A673 (cell line): ENCODE measurements at regions not wholly inside any gene's neighbourhood (a gene's known extent, or its start where the extent isn't known, plus 50 kb on each side); places are given as distances from the start of the nearest gene placed in this dataset.

Experiments used
- BruUV-seq: library from RNA; stranded (reverse); fragments of 400-500 nt; replicated peaks from 2 replicates; lab custom pipeline; 2021; lab: Mats Ljungman, UMichigan
- CTCF ChIA-PET: fragments of 300-600 bp; sonication (Branson Sonifier 250); formaldehyde crosslinking; loops from one replicate; lab custom pipeline; 2022; ENCODE audit warnings: antibody characterized with exemption; lab: Charles Lee
- POLR2A ChIA-PET: fragments of 300-600 bp; sonication (Branson Sonifier 250); formaldehyde crosslinking; loops from one replicate; lab custom pipeline; 2022; ENCODE audit warnings: antibody characterized with exemption; ENCODE audit not compliant: low non-redundant PET; lab: Charles Lee
- DNase-seq: peaks from one replicate; pipeline ENCODE4 v3.0.0-alpha.2; 2015; ENCODE audit warnings: low spot score
- H3K27ac ChIP-seq: fragments of 200-600 bp; sonication (generic); 2 replicates; pipeline ENCODE4 v1.5.1; 2016; ENCODE audit warnings: mixed run types, low read depth, mild to moderate bottlenecking, mixed read lengths, antibody characterized with exemption, low read length; ENCODE audit not compliant: poor library complexity, severe bottlenecking
- H3K27me3 ChIP-seq: fragments of 200-600 bp; sonication (generic); replicated peaks from 2 replicates; pipeline ENCODE4 v1.6.1; 2017; ENCODE audit warnings: mixed run types, low read depth, mild to moderate bottlenecking, mixed read lengths, antibody characterized with exemption, low read length; ENCODE audit not compliant: insufficient read depth, poor library complexity
- H3K36me3 ChIP-seq: fragments of 200-600 bp; sonication (generic); 2 replicates; pipeline ENCODE4 v1.6.1; 2016; ENCODE audit warnings: mixed run types, mild to moderate bottlenecking, mixed read lengths, antibody characterized with exemption, low read length; ENCODE audit not compliant: insufficient read depth, poor library complexity, severe bottlenecking
- H3K4me1 ChIP-seq: fragments of 200-600 bp; sonication (generic); 2 replicates; pipeline ENCODE4 v1.6.1; 2017; ENCODE audit warnings: mixed run types, mild to moderate bottlenecking, mixed read lengths, antibody characterized with exemption, low read length; ENCODE audit not compliant: insufficient read depth, poor library complexity, severe bottlenecking
- H3K4me3 ChIP-seq: fragments of 200-600 bp; sonication (generic); 2 replicates; pipeline ENCODE4 v1.5.1; 2016; ENCODE audit warnings: low read depth, mixed run types, mild to moderate bottlenecking, mixed read lengths, low read length; ENCODE audit not compliant: poor library complexity, severe bottlenecking
- H3K9me3 ChIP-seq: fragments of 200-600 bp; sonication (generic); 2 replicates; pipeline ENCODE4 v1.6.1; 2016; ENCODE audit warnings: mixed run types, low read depth, mild to moderate bottlenecking, mixed read lengths, antibody characterized with exemption, low read length; ENCODE audit not compliant: poor library complexity, severe bottlenecking
- EZH2 ChIP-seq: fragments of 200-600 bp; sonication (generic); IDR thresholded peaks from 2 replicates; pipeline ENCODE4 v1.6.1; 2017; ENCODE audit warnings: borderline replicate concordance, low read depth, mild to moderate bottlenecking, mixed read lengths, antibody characterized with exemption, low read length; ENCODE audit not compliant: poor library complexity, severe bottlenecking
- intact Hi-C: fragments of 100-400 bp; cut with micrococcal nuclease; formaldehyde crosslinking; loops from one replicate; pipeline ENCODE4 v1.10.0; 2022; ENCODE audit not compliant: unreplicated experiment
- TF ChIP-seq, protein P1 (sequence below): fragments of 300-800, 200-600 bp; sonication (generic); conservative IDR thresholded peaks from 2 replicates; pipeline ENCODE4 v1.5.1; 2017; ENCODE audit warnings: low read depth, mild to moderate bottlenecking, antibody characterized with exemption, low read length, moderate library complexity, mixed read lengths

DNA sequence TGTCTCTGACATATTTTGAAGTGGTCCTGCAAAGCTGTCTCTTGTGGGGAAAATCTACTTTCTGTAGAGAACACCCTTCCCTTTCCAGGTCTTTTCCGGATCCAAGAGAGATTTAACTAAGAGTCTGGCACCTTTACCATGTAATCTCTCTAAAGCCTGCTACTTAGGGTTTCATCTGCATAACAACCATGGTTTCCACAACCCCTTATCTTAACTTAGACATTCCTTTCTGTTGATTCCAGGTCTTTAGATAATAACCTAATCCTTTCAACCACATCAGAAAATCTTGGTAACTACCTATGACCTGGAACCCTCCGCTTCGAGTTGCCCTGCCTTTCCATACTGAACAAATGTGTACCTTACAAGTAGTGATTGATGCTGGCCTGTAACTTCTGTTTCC lies 243.6 kb upstream of the PTER start:
- ChIA-PET POLR2A (no interaction called here), CTCF (no interaction called here)
- no TSS peak for BruUV-seq
- H3K27me3 ChIP-seq: peaks cover 13% of the 10 kb centered on the region
- TF ChIP-seq, protein P1, sequence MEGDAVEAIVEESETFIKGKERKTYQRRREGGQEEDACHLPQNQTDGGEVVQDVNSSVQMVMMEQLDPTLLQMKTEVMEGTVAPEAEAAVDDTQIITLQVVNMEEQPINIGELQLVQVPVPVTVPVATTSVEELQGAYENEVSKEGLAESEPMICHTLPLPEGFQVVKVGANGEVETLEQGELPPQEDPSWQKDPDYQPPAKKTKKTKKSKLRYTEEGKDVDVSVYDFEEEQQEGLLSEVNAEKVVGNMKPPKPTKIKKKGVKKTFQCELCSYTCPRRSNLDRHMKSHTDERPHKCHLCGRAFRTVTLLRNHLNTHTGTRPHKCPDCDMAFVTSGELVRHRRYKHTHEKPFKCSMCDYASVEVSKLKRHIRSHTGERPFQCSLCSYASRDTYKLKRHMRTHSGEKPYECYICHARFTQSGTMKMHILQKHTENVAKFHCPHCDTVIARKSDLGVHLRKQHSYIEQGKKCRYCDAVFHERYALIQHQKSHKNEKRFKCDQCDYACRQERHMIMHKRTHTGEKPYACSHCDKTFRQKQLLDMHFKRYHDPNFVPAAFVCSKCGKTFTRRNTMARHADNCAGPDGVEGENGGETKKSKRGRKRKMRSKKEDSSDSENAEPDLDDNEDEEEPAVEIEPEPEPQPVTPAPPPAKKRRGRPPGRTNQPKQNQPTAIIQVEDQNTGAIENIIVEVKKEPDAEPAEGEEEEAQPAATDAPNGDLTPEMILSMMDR: no peak
- TF ChIP-seq EZH2: no peak
- intact Hi-C loops: no loop called here
- DNase-seq: no peak
- no peaks in the 10 kb centered on the region for H3K9me3 ChIP-seq
- no peak overlapping the region for H3K27ac ChIP-seq
- H3K4me3 ChIP-seq: no peak overlapping the region
- no peaks in the 10 kb centered on the region for H3K4me1 ChIP-seq
- no peaks in the 10 kb centered on the region for H3K36me3 ChIP-seq

DNA sequence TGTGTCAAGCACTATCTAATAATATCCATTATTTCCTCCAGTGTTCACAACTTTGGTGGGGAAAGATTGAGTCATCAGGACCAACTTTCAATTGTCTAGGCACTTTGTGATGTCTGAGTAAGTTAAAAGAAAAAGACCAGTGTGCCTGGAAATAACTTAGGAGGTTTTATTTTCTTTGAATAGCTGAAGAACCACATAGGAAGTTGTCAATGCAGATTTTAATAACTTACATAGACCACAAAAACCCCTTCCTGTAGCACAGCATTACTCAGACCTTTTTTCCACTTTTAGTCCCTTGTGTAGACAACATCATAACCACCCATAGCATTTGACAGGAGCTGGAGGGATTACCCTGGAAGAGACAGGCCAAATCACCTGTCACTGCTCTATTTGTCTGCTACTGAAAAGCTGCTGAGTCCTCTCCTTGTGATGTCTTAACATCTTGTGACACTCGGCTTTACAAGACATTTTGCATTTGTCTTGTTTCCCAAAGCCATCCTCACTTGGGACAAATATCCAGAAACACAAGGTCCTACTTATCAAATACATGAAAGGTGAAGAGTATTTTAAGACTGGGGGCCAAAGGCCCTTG lies 241.5 kb upstream of the PTER start:
- no peaks in the 10 kb centered on the region for H3K36me3 ChIP-seq
- ChIA-PET POLR2A (no interaction called here), CTCF (no interaction called here)
- H3K27ac ChIP-seq: no peak overlapping the region
- no peak overlapping the region for H3K4me3 ChIP-seq
- DNase-seq: no peak
- intact Hi-C loops: no loop called here
- no TSS peak for BruUV-seq
- no peaks in the 10 kb centered on the region for H3K9me3 ChIP-seq
- no peaks in the 10 kb centered on the region for H3K4me1 ChIP-seq
- TF ChIP-seq EZH2: no peak
- TF ChIP-seq, protein P1: no peak
- peaks cover 13% of the 10 kb centered on the region for H3K27me3 ChIP-seq

GRCh38 chr10:16195894-16196293 lies 240.9 kb upstream of the PTER start:
- H3K4me1 ChIP-seq: no peaks in the 10 kb centered on the region
- no peak for DNase-seq
- TF ChIP-seq, protein P1: no peak
- intact Hi-C loops: no loop called here
- CTCF ChIA-PET: no interaction called here
- H3K27ac ChIP-seq: no peak overlapping the region
- H3K4me3 ChIP-seq: no peak overlapping the region
- no peaks in the 10 kb centered on the region for H3K9me3 ChIP-seq
- POLR2A ChIA-PET: no interaction called here
- H3K27me3 ChIP-seq: peaks cover 8% of the 10 kb centered on the region
- no peaks in the 10 kb centered on the region for H3K36me3 ChIP-seq
- BruUV-seq: no TSS peak
